Lower lobe of right lung (tissue), 2 donors: ENCODE measurements at regions not wholly inside any gene's neighbourhood (a gene's known extent, or its start where the extent isn't known, plus 50 kb on each side); places are given as distances from the start of the nearest gene placed in this dataset.

ENCODE experiments used
- ATAC-seq, 2 donors: fragments of 200-7000 bp; cut with Tn5 transposase; one replicate each; pipeline ENCODE4 v1.9.1; 2020 to 2022; ENCODE audit warnings: mild to moderate bottlenecking in 2 of 2, moderate library complexity in 2 of 2
- DNase-seq: peaks from one replicate; pipeline ENCODE4 v3.0.0-alpha.2; 2020
- H3K27ac ChIP-seq: fragments of 200-600 bp; one replicate; pipeline ENCODE4 v1.8.0; 2022
- H3K27me3 ChIP-seq: fragments of 200-600 bp; one replicate; pipeline ENCODE4 v1.8.0; 2022; ENCODE audit warnings: low read depth
- H3K36me3 ChIP-seq: fragments of 200-600 bp; one replicate; pipeline ENCODE4 v1.8.0; 2022; ENCODE audit warnings: mild to moderate bottlenecking
- H3K4me1 ChIP-seq: fragments of 200-600 bp; one replicate; pipeline ENCODE4 v1.8.0; 2022
- H3K4me3 ChIP-seq: fragments of 200-600 bp; one replicate; pipeline ENCODE4 v1.8.0; 2022; ENCODE audit warnings: mild to moderate bottlenecking
- H3K9me3 ChIP-seq: fragments of 200-600 bp; one replicate; pipeline ENCODE4 v1.8.0; 2022
- CTCF ChIP-seq: fragments of 200-600 bp; IDR thresholded peaks from one replicate; pipeline ENCODE4 v1.8.0; 2022; ENCODE audit warnings: antibody characterized with exemption, mild to moderate bottlenecking
- intact Hi-C: fragments of 100-400 bp; cut with DNase I; formaldehyde crosslinking; loops from one replicate; pipeline ENCODE4 v1.11.0; 2022
- donor health status: DM: no; HTN: yes; CAD: no; lungs with severe emphysema.

GRCh38 chr13:79637133-79637763 lies 156.3 kb downstream of the NDFIP2 start:
- intact Hi-C loops, result no loop called here
- Histone ChIP-seq H3K4me3 (no peak overlapping the region), H3K9me3 (no peaks in the 10 kb centered on the region), H3K36me3 (no peaks in the 10 kb centered on the region), H3K27me3 (no peaks in the 10 kb centered on the region), H3K4me1 (no peaks in the 10 kb centered on the region), H3K27ac (no peak overlapping the region)
- no peak for TF ChIP-seq CTCF
- no peak for ATAC-seq
- DNase-seq, result no peak

GRCh38 chr13:79631051-79631659 lies 150.2 kb downstream of the NDFIP2 start:
- DNase-seq, result no peak
- no peak for ATAC-seq
- Histone ChIP-seq H3K9me3 (no peaks in the 10 kb centered on the region), H3K36me3 (no peaks in the 10 kb centered on the region), H3K27me3 (no peaks in the 10 kb centered on the region), H3K4me3 (no peak overlapping the region), H3K27ac (no peak overlapping the region), H3K4me1 (no peaks in the 10 kb centered on the region)
- no peak for TF ChIP-seq CTCF
- intact Hi-C loops, result no loop called here

- intact Hi-C loops, result no loop called here
- no peak overlapping the region for H3K27ac ChIP-seq
- H3K36me3 ChIP-seq, result no peaks in the 10 kb centered on the region
- DNase-seq (no peak), ATAC-seq (no peak)
- H3K27me3 ChIP-seq, result no peaks in the 10 kb centered on the region
- no peaks in the 10 kb centered on the region for H3K9me3 ChIP-seq
- H3K4me1 ChIP-seq, result no peaks in the 10 kb centered on the region
- H3K4me3 ChIP-seq, result no peak overlapping the region
- no peak for TF ChIP-seq CTCF
These were observed 147.5 kb downstream of the NDFIP2 start for GRCh38 chr13:79628463-79628862.

- Histone ChIP-seq H3K36me3 (no peaks in the 10 kb centered on the region), H3K27ac (no peak overlapping the region), H3K4me1 (no peaks in the 10 kb centered on the region), H3K27me3 (no peaks in the 10 kb centered on the region), H3K4me3 (no peak overlapping the region), H3K9me3 (no peaks in the 10 kb centered on the region)
- intact Hi-C loops, result no loop called here
- ATAC-seq (no peak), DNase-seq (no peak)
- TF ChIP-seq CTCF, result no peak
These were observed 146.0 kb downstream of the NDFIP2 start for GRCh38 chr13:79626924-79627323.

- TF ChIP-seq CTCF, result no peak
- Histone ChIP-seq H3K4me1 (no peaks in the 10 kb centered on the region), H3K27ac (no peak overlapping the region), H3K27me3 (no peaks in the 10 kb centered on the region), H3K4me3 (no peak overlapping the region), H3K36me3 (no peaks in the 10 kb centered on the region), H3K9me3 (no peaks in the 10 kb centered on the region)
- DNase-seq (no peak), ATAC-seq (no peak)
- intact Hi-C loops, result no loop called here
These were observed 144.6 kb downstream of the NDFIP2 start for GRCh38 chr13:79625517-79625916.
